ENCODE measurements at regions not wholly inside any gene's neighbourhood (a gene's known extent, or its start where the extent isn't known, plus 50 kb on each side); places are given as distances from the start of the nearest gene placed in this dataset.

DNA sequence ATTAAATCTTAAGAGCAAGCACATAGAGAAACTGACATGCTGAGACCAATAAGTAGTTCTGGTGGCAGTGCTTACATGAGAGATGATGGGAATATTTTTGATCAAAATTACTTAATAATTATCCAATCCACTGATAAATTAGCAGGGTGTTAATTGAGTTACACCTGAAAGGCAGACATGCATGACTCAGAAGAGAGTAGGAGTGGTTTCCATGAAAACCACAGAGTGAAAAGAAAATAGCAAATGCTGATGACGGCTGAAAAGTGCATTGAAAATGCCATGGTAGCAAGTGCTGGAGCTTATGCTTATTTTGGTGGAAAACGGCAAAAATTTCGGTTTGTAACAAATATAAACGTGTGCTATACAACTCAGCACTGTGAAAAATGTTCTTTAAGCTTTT is 267.8 kb upstream of the LRRN1 start:
- Mint-ChIP-seq H3K27ac (no peak overlapping the region), H3K4me3 (no peak overlapping the region), H3K4me1 (no peaks in the 10 kb centered on the region), H3K9me3 (no peaks in the 10 kb centered on the region), H3K36me3 (ENCODE audit: low read depth) (no peaks in the 10 kb centered on the region), H3K27me3 (peaks cover 1% of the 10 kb centered on the region)
- no peak for ATAC-seq
- no peak for DNase-seq

DNA sequence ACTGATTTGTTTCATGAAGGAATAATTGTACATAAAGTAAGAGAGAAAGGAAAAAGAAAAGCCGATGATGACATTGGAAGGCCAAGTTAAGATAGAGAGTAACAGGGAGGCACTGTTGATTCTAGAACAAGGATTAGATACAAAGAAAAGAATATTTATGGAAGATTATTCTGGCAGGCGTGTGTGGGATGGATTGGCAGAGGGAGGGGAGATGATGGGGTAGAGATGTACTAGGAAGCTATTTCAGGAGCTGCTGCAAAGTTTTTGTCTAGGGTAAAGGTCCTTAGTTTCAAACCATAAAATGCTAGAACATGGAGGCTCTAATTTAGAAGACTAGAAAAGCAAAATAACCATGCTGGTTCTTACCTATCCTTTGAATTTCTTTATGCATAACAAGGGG is 280.0 kb upstream of the LRRN1 start:
- no peaks in the 10 kb centered on the region for H3K36me3 Mint-ChIP-seq (ENCODE audit: low read depth)
- peaks cover 2% of the 10 kb centered on the region for H3K27me3 Mint-ChIP-seq
- H3K4me3 Mint-ChIP-seq = no peak overlapping the region
- DNase-seq (no peak), ATAC-seq (no peak)
- H3K9me3 Mint-ChIP-seq = no peaks in the 10 kb centered on the region
- H3K4me1 Mint-ChIP-seq = no peaks in the 10 kb centered on the region
- H3K27ac Mint-ChIP-seq = no peak overlapping the region

DNA sequence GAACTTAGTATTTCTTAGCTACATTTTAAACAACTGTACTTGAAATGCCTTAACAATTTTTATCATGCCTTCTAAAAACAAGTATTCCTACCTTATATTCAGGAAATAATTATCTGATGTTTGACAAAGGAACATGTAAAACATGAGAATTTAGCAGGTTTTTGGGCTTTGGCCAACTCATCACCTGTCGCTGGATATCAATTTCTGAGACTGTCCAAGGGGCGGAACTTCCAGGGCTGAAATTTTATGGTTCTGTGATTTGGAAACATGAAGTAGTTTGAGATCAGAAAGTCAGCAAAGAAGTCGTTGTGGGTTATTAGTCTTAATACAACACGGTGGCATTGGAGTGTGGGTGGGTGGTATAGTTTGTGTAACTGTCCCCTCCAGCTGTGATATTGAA is 282.2 kb upstream of the LRRN1 start:
- Mint-ChIP-seq H3K27ac (no peak overlapping the region), H3K36me3 (ENCODE audit: low read depth) (no peaks in the 10 kb centered on the region), H3K4me1 (no peaks in the 10 kb centered on the region), H3K27me3 (peaks cover 2% of the 10 kb centered on the region), H3K4me3 (no peak overlapping the region), H3K9me3 (no peaks in the 10 kb centered on the region)
- no peak for DNase-seq
- no peak for ATAC-seq

DNA sequence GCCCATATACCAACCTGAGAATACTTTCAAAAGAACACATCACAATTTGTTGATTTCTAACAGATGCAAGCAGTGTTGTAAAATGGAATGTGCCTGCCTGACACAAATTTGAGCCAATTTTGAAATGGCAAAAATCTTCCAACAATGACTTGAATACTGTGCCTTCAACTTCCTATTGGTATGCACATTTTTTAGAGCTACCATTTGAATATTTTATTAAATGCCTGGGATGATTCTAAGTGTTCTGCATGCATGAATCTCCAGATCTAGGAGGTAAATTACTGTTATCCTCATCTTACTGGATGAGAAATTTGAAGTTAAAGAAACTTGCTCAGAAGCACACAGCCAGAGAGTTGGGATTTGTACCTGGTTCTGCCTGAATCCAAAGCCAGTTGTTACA is 282.8 kb upstream of the LRRN1 start:
- H3K36me3 Mint-ChIP-seq (ENCODE audit: low read depth) = no peaks in the 10 kb centered on the region
- no peaks in the 10 kb centered on the region for H3K4me1 Mint-ChIP-seq
- H3K27me3 Mint-ChIP-seq = peaks cover 2% of the 10 kb centered on the region
- H3K4me3 Mint-ChIP-seq = no peak overlapping the region
- H3K27ac Mint-ChIP-seq = no peak overlapping the region
- ATAC-seq (no peak), DNase-seq (no peak)
- no peaks in the 10 kb centered on the region for H3K9me3 Mint-ChIP-seq

DNA sequence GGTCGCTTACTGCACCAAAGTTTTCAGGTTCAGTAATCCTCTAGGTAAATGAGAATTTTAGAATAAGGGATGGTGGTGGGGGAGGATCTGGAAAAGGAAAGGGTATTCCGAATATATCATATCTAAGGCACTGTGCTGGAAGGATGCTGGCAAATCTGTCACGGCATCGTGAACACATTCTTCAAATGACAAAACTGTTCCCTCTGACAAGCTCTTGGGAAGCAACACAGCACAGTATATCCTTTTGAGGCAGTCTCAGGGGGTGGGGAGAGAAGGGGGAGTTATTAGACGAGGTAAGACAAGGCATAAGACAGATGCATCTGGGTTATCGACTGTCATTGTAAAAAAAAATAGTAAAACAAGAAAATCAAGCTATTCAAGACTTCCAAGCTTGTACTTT is 289.6 kb upstream of the LRRN1 start:
- Mint-ChIP-seq H3K4me3 (no peak overlapping the region), H3K27me3 (no peaks in the 10 kb centered on the region), H3K4me1 (no peaks in the 10 kb centered on the region), H3K9me3 (no peaks in the 10 kb centered on the region), H3K36me3 (ENCODE audit: low read depth) (no peaks in the 10 kb centered on the region), H3K27ac (no peak overlapping the region)
- DNase-seq = no peak
- ATAC-seq = no peak

DNA sequence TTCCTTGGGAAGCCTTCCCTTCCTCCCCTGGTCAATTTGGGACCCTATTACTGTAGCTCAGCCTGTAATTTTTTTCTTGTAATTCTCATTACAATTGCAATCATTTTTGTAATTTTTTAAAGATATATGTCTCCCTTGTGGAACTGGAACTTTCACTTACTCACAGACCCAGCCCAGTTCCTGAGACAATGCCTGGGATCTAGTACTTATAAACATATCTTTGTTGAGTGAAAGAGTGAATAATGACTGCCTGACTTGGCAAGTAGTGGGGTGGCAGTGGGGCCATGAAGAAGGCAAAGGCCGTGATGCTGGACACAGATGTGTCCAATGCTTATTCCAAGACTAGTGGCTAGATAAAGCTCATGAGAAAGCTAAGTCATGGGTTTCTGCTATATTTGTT is 294.5 kb upstream of the LRRN1 start:
- Mint-ChIP-seq H3K4me3 (no peak overlapping the region), H3K27ac (no peak overlapping the region), H3K27me3 (peaks cover 4% of the 10 kb centered on the region), H3K4me1 (no peaks in the 10 kb centered on the region), H3K36me3 (ENCODE audit: low read depth) (no peaks in the 10 kb centered on the region), H3K9me3 (no peaks in the 10 kb centered on the region)
- DNase-seq (no peak), ATAC-seq (no peak)

DNA sequence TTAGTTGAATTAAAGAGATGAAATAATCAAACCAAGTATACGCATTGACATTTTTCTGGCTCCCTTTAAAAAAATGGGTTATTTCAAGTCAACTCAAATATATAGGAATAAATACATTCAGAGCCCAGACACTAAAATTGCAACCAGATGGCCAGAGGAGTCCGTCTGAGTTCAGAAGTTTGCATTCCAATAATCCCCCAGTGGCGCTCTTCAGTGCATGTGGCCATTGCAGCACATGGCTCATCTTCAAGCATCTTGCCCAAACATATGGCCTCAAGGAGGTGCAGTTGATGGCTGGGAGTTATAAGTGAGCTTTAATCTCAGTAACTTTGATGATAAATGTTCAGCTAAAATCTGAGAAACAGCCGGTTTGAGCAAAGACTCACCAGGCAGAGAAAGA is 295.8 kb upstream of the LRRN1 start:
- ATAC-seq (no peak), DNase-seq (no peak)
- Mint-ChIP-seq H3K4me1 (no peaks in the 10 kb centered on the region), H3K27me3 (peaks cover 4% of the 10 kb centered on the region), H3K36me3 (ENCODE audit: low read depth) (no peaks in the 10 kb centered on the region), H3K9me3 (no peaks in the 10 kb centered on the region), H3K27ac (no peak overlapping the region), H3K4me3 (no peak overlapping the region)

DNA sequence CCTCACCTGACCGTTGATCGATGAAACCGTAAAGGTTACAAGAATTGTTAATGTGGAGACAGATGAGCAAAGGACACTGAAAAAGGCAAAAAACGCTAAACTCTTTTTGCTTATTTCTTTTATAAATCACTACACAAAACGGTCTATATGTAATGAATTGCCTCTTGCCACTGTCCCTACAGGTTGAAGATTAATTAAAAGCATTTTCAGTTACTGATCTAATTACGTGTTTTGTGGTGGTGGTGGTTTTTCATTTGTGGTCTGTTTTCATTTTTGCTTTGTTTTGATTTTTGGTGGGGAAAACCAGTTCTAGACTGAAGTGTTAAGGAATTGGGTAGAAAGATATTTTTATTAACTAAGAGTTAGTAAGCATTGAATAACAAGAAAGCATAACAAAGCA is 299.2 kb upstream of the LRRN1 start:
- ATAC-seq (no peak), DNase-seq (no peak)
- H3K4me1 Mint-ChIP-seq = no peaks in the 10 kb centered on the region
- no peaks in the 10 kb centered on the region for H3K36me3 Mint-ChIP-seq (ENCODE audit: low read depth)
- H3K27me3 Mint-ChIP-seq = peaks cover 4% of the 10 kb centered on the region
- H3K4me3 Mint-ChIP-seq = no peak overlapping the region
- H3K9me3 Mint-ChIP-seq = no peaks in the 10 kb centered on the region
- H3K27ac Mint-ChIP-seq = no peak overlapping the region

DNA sequence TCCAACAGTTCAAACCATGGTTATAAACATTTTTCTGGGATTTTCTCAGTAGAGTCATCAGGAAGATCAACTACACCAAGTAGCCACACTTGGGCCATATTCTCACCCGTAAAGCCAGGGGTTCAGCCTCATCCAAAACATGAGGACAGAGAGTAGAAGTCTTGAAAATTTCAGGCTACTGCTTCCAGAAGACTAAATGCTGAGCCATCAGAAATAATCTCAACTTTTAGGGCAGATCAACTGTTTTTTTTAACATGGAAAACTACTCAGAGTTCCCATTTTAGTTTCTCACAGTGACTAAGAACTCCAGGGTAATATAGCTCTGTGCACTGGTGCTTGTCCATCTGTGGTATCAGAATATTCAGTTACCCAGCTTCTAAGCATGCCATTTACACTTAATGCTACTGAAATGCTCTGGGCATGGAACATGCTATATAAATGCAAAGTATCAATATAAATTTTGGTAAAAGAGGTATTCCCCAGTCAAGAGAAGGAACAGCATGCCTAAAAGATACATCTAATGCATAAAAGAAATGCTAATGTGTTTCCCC is 300.1 kb upstream of the LRRN1 start:
- DNase-seq (no peak), ATAC-seq (no peak)
- Mint-ChIP-seq H3K36me3 (ENCODE audit: low read depth) (no peaks in the 10 kb centered on the region), H3K9me3 (peaks cover 3% of the 10 kb centered on the region), H3K4me1 (no peaks in the 10 kb centered on the region), H3K4me3 (no peak overlapping the region), H3K27ac (no peak overlapping the region), H3K27me3 (peaks cover 4% of the 10 kb centered on the region)

DNA sequence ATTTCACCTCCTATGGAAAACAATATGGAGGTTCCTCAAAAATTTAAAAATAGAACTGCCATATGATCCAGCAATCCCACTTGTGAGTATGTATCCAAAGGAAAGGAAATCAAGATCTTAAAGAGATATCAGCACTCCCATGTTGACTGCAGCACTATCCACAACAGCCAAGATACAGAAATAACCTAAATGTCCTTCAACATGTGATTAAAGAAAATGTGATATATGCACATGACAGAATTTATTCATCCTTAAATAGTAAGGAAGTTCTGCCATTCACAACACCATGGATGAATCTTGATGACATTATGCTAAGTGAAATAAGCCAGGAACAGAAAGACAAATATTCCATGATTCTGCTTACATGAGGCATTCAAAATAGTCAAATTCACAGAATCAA is 303.6 kb upstream of the LRRN1 start:
- Mint-ChIP-seq H3K27ac (no peak overlapping the region), H3K4me3 (no peak overlapping the region), H3K4me1 (no peaks in the 10 kb centered on the region), H3K27me3 (no peaks in the 10 kb centered on the region), H3K9me3 (peaks cover 23% of the 10 kb centered on the region), H3K36me3 (ENCODE audit: low read depth) (no peaks in the 10 kb centered on the region)
- DNase-seq (no peak), ATAC-seq (no peak)

DNA sequence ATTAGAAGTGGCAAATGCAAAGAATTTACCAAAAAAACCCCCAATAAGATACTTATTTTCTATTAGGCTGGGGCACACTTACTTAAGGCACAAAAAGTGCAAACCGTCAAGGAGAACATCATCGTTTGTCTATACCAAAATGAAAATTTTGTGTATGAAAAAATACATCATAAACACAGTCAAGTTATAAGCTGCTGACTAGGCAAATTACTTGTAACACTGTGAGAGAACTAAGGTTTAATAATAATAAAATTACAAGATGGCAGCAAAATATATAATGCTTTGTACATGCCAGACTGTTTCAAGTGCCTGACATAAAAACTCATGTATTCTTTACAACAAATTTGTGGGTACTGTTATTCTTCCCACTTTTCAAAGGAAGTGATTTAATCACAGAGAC is 297.2 kb upstream of the CRBN start:
- ATAC-seq = no peak
- H3K4me1 Mint-ChIP-seq = no peaks in the 10 kb centered on the region
- DNase-seq = no peak
- no peak overlapping the region for H3K27ac Mint-ChIP-seq
- peaks cover 6% of the 10 kb centered on the region for H3K9me3 Mint-ChIP-seq
- H3K36me3 Mint-ChIP-seq (ENCODE audit: low read depth) = no peaks in the 10 kb centered on the region
- no peaks in the 10 kb centered on the region for H3K27me3 Mint-ChIP-seq
- no peak overlapping the region for H3K4me3 Mint-ChIP-seq

DNA sequence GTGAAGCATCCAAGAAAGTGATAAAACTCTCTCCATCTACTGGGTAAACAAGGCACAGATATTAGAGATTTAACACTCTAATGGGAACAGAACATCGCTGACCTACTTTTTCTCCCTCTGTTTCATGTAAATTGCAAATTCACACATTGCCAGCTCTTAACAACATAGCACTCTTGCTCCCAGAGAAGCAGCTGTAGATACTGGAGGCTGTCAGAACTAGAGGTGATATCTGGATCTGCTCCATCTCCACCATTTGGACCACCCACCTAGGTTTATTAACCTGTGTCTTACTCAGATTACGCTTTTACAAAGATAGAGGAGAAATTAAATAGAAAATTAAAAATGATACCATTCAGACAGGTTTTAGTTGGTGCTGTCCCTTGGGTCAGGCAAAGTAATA is 289.1 kb upstream of the CRBN start:
- no peaks in the 10 kb centered on the region for H3K9me3 Mint-ChIP-seq
- ATAC-seq = no peak
- H3K27me3 Mint-ChIP-seq = no peaks in the 10 kb centered on the region
- no peaks in the 10 kb centered on the region for H3K4me1 Mint-ChIP-seq
- no peak for DNase-seq
- no peak overlapping the region for H3K4me3 Mint-ChIP-seq
- no peak overlapping the region for H3K27ac Mint-ChIP-seq
- no peaks in the 10 kb centered on the region for H3K36me3 Mint-ChIP-seq (ENCODE audit: low read depth)

DNA sequence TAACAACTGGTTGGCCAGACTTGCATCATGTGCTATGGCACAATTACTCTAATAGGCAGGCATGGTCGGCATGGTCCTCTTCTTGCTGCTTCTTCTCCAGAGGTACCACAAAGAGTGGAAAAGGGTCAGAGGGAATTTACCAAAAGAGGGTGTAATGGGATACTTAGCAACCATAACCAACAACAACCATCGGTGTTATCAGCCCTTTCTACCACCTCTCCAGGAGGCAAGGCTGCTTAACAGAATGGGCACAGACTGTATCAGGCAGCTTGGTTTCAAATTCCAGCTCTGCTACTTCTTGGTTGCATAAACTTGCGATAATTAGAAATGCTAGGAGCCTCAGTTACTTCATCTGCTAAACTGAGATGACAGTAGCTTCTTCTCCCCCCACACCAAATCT is 284.6 kb upstream of the CRBN start:
- Mint-ChIP-seq H3K27me3 (no peaks in the 10 kb centered on the region), H3K9me3 (no peaks in the 10 kb centered on the region), H3K4me1 (no peaks in the 10 kb centered on the region), H3K27ac (no peak overlapping the region), H3K36me3 (ENCODE audit: low read depth) (no peaks in the 10 kb centered on the region), H3K4me3 (no peak overlapping the region)
- no peak for ATAC-seq
- no peak for DNase-seq

DNA sequence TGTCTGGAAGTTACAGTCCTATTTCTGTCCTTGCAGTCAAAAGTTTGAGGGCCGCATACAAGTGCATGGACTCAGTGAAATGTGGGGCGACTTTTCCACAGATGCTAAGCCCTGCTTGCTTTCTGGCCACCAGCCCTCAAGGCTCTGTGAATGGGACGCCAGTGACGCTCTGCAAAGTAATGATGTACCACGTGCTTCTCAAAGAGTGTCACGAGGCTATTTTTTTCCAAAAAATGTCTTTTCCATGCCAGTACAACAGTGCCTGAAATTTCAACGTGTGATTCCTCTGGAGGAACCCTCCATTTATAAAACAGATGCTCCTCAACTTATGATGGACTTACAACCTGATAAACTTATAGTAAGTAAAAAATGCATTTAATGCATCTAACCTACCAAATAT is 281.8 kb upstream of the CRBN start:
- no peak for ATAC-seq

DNA sequence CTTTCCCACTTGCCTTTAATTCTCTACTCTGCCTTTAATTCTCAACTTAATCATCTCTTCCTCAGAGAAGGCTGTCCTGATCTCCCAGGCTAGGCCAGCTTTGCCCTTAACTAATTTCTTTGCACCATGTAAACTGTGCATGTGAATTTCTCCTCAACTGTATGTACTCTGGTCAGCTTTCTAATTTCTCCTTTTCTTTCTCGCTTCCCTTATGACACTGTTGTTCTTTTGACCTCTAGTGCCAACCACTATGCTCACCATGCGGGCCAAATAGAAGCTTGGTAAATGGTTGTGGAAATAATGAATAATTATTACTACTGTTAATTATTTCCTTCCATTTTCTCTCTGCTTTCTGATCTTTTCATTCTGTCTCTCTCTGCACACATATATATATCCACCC is 269.0 kb upstream of the CRBN start:
- H3K4me1 Mint-ChIP-seq = no peaks in the 10 kb centered on the region
- H3K27me3 Mint-ChIP-seq = no peaks in the 10 kb centered on the region
- H3K4me3 Mint-ChIP-seq = no peak overlapping the region
- DNase-seq (no peak), ATAC-seq (no peak)
- no peak overlapping the region for H3K27ac Mint-ChIP-seq
- H3K9me3 Mint-ChIP-seq = no peaks in the 10 kb centered on the region
- H3K36me3 Mint-ChIP-seq (ENCODE audit: low read depth) = no peaks in the 10 kb centered on the region

More for the DNA sequence above, 281.8 kb upstream of the CRBN start:
- Mint-ChIP-seq H3K9me3 (no peaks in the 10 kb centered on the region), H3K27me3 (no peaks in the 10 kb centered on the region), H3K36me3 (ENCODE audit: low read depth) (no peaks in the 10 kb centered on the region), H3K4me1 (no peaks in the 10 kb centered on the region), H3K4me3 (no peak overlapping the region), H3K27ac (no peak overlapping the region)
- no peak for DNase-seq

DNA sequence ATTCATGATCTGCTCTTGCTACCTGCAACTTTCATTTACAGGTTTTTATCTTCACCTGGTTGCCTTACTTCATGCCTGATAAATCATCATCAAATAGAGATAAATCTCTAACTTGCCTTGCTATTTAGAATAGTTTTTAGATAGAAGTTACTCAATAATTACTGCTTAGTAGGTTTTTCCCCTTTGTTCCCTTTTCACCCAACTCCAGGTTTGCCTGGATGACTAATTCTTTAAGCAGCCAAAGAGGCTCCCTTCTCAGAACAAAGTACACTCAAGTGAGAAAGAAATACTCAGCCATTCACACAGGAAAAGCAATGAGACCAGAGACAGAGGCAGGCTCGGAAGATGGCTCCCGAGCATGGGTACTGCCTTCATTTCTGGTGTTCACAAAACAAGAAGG is 268.1 kb upstream of the CRBN start:
- H3K36me3 Mint-ChIP-seq (ENCODE audit: low read depth) = no peaks in the 10 kb centered on the region
- H3K27me3 Mint-ChIP-seq = no peaks in the 10 kb centered on the region
- no peaks in the 10 kb centered on the region for H3K4me1 Mint-ChIP-seq
- H3K27ac Mint-ChIP-seq = no peak overlapping the region
- H3K4me3 Mint-ChIP-seq = no peak overlapping the region
- ATAC-seq = no peak
- DNase-seq = no peak
- H3K9me3 Mint-ChIP-seq = no peaks in the 10 kb centered on the region

Data from activated naive CD8-positive, alpha-beta T cell treated with anti-CD3 and anti-CD28 coated beads, Interleukin-2, amount 50 U/mL, for 24 hours (primary cell).